H1 (cell line): ENCODE measurements at regions not wholly inside any gene's neighbourhood (a gene's known extent, or its start where the extent isn't known, plus 50 kb on each side); places are given as distances from the start of the nearest gene placed in this dataset.
"Not testable (repeated sequence)": the region's sequence is repeated elsewhere in the genome, so short reads cannot be mapped to it uniquely, and the experiment has no call there.

Experiments
- CEBPB ChIP-seq: IDR thresholded peaks from 2 replicates; pipeline ENCODE4 v1.6.1; 2012; ENCODE audit warnings: low read depth, low read length
- CTCF ChIP-seq, 3 experiments: IDR thresholded peaks; 1 replicate in 2 of 3; 2 replicates in 1 of 3; pipeline versions ENCODE4 v1.5.1 to v1.6.1; 2011; ENCODE audit warnings: low read length in 3 of 3, mild to moderate bottlenecking in 3 of 3, inconsistent platforms in 2 of 3, low read depth in 1 of 3, moderate library complexity in 1 of 3; ENCODE audit not compliant: insufficient read depth in 1 of 3; ENCODE audit errors: control extremely low read depth in 1 of 3
- POLR2A ChIP-seq, 2 experiments: IDR thresholded peaks; 1 replicate in 1 of 2; 2 replicates in 1 of 2; pipeline ENCODE4 v1.6.1; 2011; ENCODE audit warnings: low read depth in 2 of 2, low read length in 2 of 2, mild to moderate bottlenecking in 2 of 2; ENCODE audit errors: control extremely low read depth in 1 of 2
- TF ChIP-seq, protein P1 (sequence below): IDR thresholded peaks from 2 replicates; pipeline ENCODE4 v1.6.1; 2011; ENCODE audit warnings: low read length, improper control_type of control experiment

- not testable (repeated sequence) for TF ChIP-seq POLR2A (IDR thresholded peaks at IDR 0.05; ENCODE audit: control extremely low read depth in 1 of 2, low read depth in 2 of 2, low read length in 2 of 2); CTCF (IDR thresholded peaks at IDR 0.05; ENCODE audit: control extremely low read depth in 1 of 3, insufficient read depth in 1 of 3, low read depth in 1 of 3, low read length in 3 of 3); CEBPB
- TF ChIP-seq, protein P1, sequence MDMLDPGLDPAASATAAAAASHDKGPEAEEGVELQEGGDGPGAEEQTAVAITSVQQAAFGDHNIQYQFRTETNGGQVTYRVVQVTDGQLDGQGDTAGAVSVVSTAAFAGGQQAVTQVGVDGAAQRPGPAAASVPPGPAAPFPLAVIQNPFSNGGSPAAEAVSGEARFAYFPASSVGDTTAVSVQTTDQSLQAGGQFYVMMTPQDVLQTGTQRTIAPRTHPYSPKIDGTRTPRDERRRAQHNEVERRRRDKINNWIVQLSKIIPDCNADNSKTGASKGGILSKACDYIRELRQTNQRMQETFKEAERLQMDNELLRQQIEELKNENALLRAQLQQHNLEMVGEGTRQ = not testable (repeated sequence)
Measured at GRCh38 chr10:61037261-61037830, 93.4 kb upstream of the RHOBTB1 start.
